ENCODE measurements at regions not wholly inside any gene's neighbourhood (a gene's known extent, or its start where the extent isn't known, plus 50 kb on each side); places are given as distances from the start of the nearest gene placed in this dataset.

- H3K4me1 ChIP-seq (ENCODE audit: insufficient read depth): peaks cover 8% of the 10 kb centered on the region
- H3K36me3 Mint-ChIP-seq (ENCODE audit: low read depth): no peaks in the 10 kb centered on the region
- TF ChIP-seq, protein P1, sequence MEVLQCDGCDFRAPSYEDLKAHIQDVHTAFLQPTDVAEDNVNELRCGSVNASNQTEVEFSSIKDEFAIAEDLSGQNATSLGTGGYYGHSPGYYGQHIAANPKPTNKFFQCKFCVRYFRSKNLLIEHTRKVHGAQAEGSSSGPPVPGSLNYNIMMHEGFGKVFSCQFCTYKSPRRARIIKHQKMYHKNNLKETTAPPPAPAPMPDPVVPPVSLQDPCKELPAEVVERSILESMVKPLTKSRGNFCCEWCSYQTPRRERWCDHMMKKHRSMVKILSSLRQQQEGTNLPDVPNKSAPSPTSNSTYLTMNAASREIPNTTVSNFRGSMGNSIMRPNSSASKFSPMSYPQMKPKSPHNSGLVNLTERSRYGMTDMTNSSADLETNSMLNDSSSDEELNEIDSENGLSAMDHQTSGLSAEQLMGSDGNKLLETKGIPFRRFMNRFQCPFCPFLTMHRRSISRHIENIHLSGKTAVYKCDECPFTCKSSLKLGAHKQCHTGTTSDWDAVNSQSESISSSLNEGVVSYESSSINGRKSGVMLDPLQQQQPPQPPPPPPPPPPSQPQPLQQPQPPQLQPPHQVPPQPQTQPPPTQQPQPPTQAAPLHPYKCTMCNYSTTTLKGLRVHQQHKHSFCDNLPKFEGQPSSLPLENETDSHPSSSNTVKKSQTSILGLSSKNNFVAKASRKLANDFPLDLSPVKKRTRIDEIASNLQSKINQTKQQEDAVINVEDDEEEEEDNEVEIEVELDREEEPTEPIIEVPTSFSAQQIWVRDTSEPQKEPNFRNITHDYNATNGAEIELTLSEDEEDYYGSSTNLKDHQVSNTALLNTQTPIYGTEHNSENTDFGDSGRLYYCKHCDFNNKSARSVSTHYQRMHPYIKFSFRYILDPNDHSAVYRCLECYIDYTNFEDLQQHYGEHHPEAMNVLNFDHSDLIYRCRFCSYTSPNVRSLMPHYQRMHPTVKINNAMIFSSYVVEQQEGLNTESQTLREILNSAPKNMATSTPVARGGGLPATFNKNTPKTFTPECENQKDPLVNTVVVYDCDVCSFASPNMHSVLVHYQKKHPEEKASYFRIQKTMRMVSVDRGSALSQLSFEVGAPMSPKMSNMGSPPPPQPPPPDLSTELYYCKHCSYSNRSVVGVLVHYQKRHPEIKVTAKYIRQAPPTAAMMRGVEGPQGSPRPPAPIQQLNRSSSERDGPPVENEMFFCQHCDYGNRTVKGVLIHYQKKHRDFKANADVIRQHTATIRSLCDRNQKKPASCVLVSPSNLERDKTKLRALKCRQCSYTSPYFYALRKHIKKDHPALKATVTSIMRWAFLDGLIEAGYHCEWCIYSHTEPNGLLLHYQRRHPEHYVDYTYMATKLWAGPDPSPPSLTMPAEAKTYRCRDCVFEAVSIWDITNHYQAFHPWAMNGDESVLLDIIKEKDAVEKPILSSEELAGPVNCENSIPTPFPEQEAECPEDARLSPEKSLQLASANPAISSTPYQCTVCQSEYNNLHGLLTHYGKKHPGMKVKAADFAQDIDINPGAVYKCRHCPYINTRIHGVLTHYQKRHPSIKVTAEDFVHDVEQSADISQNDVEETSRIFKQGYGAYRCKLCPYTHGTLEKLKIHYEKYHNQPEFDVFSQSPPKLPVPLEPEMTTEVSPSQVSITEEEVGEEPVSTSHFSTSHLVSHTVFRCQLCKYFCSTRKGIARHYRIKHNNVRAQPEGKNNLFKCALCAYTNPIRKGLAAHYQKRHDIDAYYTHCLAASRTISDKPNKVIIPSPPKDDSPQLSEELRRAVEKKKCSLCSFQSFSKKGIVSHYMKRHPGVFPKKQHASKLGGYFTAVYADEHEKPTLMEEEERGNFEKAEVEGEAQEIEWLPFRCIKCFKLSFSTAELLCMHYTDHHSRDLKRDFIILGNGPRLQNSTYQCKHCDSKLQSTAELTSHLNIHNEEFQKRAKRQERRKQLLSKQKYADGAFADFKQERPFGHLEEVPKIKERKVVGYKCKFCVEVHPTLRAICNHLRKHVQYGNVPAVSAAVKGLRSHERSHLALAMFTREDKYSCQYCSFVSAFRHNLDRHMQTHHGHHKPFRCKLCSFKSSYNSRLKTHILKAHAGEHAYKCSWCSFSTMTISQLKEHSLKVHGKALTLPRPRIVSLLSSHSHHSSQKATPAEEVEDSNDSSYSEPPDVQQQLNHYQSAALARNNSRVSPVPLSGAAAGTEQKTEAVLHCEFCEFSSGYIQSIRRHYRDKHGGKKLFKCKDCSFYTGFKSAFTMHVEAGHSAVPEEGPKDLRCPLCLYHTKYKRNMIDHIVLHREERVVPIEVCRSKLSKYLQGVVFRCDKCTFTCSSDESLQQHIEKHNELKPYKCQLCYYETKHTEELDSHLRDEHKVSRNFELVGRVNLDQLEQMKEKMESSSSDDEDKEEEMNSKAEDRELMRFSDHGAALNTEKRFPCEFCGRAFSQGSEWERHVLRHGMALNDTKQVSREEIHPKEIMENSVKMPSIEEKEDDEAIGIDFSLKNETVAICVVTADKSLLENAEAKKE (CRISPR knock-in tag; IDR thresholded peaks at IDR 0.05): no peak
- TF ChIP-seq, protein P2, sequence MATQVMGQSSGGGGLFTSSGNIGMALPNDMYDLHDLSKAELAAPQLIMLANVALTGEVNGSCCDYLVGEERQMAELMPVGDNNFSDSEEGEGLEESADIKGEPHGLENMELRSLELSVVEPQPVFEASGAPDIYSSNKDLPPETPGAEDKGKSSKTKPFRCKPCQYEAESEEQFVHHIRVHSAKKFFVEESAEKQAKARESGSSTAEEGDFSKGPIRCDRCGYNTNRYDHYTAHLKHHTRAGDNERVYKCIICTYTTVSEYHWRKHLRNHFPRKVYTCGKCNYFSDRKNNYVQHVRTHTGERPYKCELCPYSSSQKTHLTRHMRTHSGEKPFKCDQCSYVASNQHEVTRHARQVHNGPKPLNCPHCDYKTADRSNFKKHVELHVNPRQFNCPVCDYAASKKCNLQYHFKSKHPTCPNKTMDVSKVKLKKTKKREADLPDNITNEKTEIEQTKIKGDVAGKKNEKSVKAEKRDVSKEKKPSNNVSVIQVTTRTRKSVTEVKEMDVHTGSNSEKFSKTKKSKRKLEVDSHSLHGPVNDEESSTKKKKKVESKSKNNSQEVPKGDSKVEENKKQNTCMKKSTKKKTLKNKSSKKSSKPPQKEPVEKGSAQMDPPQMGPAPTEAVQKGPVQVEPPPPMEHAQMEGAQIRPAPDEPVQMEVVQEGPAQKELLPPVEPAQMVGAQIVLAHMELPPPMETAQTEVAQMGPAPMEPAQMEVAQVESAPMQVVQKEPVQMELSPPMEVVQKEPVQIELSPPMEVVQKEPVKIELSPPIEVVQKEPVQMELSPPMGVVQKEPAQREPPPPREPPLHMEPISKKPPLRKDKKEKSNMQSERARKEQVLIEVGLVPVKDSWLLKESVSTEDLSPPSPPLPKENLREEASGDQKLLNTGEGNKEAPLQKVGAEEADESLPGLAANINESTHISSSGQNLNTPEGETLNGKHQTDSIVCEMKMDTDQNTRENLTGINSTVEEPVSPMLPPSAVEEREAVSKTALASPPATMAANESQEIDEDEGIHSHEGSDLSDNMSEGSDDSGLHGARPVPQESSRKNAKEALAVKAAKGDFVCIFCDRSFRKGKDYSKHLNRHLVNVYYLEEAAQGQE (IDR thresholded peaks at IDR 0.05; ENCODE audit: unreplicated experiment): no peak
- TF ChIP-seq ZNF331 (CRISPR knock-in tag; IDR thresholded peaks at IDR 0.05; ENCODE audit: low read depth) (no peak), ZNF114 (CRISPR knock-in tag; IDR thresholded peaks at IDR 0.05) (no peak), CREB1 (CRISPR knock-in tag; IDR thresholded peaks at IDR 0.05; ENCODE audit: low read depth) (no peak), NANOG (IDR thresholded peaks at IDR 0.05; ENCODE audit: borderline replicate concordance) (no peak), ETS1 (IDR thresholded peaks at IDR 0.05) (no peak), EZH2phosphoT487 (IDR thresholded peaks at IDR 0.05; ENCODE audit: unreplicated experiment) (no peak), JUNB (IDR thresholded peaks at IDR 0.05; ENCODE audit: unreplicated experiment) (no peak)
- ATAC-seq: no peak
- H3K36me3 ChIP-seq (ENCODE audit: insufficient read depth): no peaks in the 10 kb centered on the region
- peaks cover 2% of the 10 kb centered on the region for H3K27me3 Mint-ChIP-seq (ENCODE audit: insufficient read depth, low read depth, poor library complexity)
- H3K27me3 ChIP-seq (ENCODE audit: insufficient read depth): no peaks in the 10 kb centered on the region
- no peak overlapping the region for H3K4me3 Mint-ChIP-seq
- H4K20me1 ChIP-seq (replicated peaks; ENCODE audit: insufficient read depth): no peaks in the 10 kb centered on the region
- H3K27ac ChIP-seq (ENCODE audit: low read depth): no peak overlapping the region
- H2AFZ ChIP-seq: no peak overlapping the region; the same call in 1 of the 2 replicates
- H3K4me1 Mint-ChIP-seq: peaks cover 25% of the 10 kb centered on the region
- H3F3A ChIP-seq (replicated peaks; ENCODE audit: low read depth): no peaks in the 10 kb centered on the region
- DNase-seq (ENCODE audit: low spot score): no peak
- H3K9me3 Mint-ChIP-seq: no peaks in the 10 kb centered on the region
- H3K9me2 ChIP-seq (ENCODE audit: insufficient read depth): no peaks in the 10 kb centered on the region
- H3K27ac Mint-ChIP-seq: no peak overlapping the region
- H3K4me3 ChIP-seq: no peak overlapping the region
- H3K79me2 ChIP-seq (replicated peaks; ENCODE audit: insufficient read depth): no peaks in the 10 kb centered on the region
- H3K4me2 ChIP-seq: no peak overlapping the region
Measured at GRCh38 chr18:32553640-32554365, 83.1 kb upstream of the GAREM1 start.

Measured in GM23338 (cell line).